OCI-LY3 (cell line): ENCODE measurements at regions not wholly inside any gene's neighbourhood (a gene's known extent, or its start where the extent isn't known, plus 50 kb on each side); places are given as distances from the start of the nearest gene placed in this dataset.

Source experiments
- CTCF ChIP-seq: fragments of 200-600, 300-600 bp; sonication (generic); IDR thresholded peaks from 2 replicates; pipeline ENCODE4 v1.5.1; 2014; ENCODE audit warnings: antibody characterized with exemption, low read length, low read depth
- EZH2phosphoT487 ChIP-seq: fragments of 200-600 bp; shearing (Covaris generic); IDR thresholded peaks from 2 replicates; pipeline ENCODE4 v1.6.1; 2018; ENCODE audit warnings: antibody characterized with exemption, mixed run types, low read depth

- no peak for TF ChIP-seq CTCF
- TF ChIP-seq EZH2phosphoT487, result no peak
These were observed 1218.6 kb downstream of the PCDH17 start for GRCh38 chr13:58850161-58850560.
